OCI-LY3 (cell line): ENCODE measurements at regions not wholly inside any gene's neighbourhood (a gene's known extent, or its start where the extent isn't known, plus 50 kb on each side); places are given as distances from the start of the nearest gene placed in this dataset.

Source experiments
- EZH2phosphoT487 ChIP-seq: fragments of 200-600 bp; shearing (Covaris generic); IDR thresholded peaks from 2 replicates; pipeline ENCODE4 v1.6.1; 2018; ENCODE audit warnings: antibody characterized with exemption, mixed run types, low read depth
- TF ChIP-seq, protein P1 (sequence below): fragments of 200-600, 300-600 bp; sonication (generic); IDR thresholded peaks from 2 replicates; pipeline ENCODE4 v1.5.1; 2014; ENCODE audit warnings: antibody characterized with exemption, low read length, low read depth

DNA sequence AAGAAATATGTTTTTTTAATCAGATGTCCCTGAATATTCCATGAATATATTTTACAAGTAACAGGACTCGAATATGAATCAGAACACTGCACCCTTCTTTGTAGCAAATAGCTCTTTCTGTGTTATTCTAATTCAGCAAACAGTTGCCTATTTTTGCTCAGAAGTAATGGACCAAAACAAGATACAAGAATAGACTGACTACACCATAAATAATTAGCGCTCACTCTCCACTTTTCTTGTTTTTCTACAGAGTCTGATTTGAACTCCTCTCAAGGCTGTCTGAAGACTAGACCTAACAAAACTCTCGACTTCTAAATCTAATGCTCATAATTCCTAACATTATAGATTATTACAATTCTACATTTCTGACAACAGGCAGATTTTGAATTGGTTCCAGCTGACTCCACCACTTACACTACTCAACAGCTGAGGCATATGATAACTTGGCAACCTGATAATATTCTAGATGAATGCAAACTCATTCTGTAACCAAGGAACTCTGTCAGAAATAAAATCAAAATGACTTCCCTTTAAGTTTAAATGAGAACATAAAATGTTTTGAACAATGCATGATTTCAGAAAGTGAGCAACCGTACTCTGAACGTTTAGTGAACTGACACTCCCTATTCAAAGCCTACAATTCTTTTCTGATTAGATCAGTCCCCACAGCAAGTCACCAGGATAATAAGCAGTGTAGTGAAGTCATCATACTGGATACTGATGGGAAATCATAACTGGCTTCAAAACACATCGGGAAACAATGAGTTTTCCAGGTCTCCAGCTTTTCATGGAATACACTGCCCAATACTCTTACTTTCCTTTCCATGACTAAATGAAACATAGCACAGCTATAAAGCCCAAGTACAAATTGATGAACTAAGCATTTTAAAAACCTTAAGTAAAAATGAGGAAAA is 114.2 kb upstream of the BEND6 start:
- TF ChIP-seq, protein P1, sequence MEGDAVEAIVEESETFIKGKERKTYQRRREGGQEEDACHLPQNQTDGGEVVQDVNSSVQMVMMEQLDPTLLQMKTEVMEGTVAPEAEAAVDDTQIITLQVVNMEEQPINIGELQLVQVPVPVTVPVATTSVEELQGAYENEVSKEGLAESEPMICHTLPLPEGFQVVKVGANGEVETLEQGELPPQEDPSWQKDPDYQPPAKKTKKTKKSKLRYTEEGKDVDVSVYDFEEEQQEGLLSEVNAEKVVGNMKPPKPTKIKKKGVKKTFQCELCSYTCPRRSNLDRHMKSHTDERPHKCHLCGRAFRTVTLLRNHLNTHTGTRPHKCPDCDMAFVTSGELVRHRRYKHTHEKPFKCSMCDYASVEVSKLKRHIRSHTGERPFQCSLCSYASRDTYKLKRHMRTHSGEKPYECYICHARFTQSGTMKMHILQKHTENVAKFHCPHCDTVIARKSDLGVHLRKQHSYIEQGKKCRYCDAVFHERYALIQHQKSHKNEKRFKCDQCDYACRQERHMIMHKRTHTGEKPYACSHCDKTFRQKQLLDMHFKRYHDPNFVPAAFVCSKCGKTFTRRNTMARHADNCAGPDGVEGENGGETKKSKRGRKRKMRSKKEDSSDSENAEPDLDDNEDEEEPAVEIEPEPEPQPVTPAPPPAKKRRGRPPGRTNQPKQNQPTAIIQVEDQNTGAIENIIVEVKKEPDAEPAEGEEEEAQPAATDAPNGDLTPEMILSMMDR, result no peak
- no peak for TF ChIP-seq EZH2phosphoT487
